ENCODE measurements at regions not wholly inside any gene's neighbourhood (a gene's known extent, or its start where the extent isn't known, plus 50 kb on each side); places are given as distances from the start of the nearest gene placed in this dataset.

DNA sequence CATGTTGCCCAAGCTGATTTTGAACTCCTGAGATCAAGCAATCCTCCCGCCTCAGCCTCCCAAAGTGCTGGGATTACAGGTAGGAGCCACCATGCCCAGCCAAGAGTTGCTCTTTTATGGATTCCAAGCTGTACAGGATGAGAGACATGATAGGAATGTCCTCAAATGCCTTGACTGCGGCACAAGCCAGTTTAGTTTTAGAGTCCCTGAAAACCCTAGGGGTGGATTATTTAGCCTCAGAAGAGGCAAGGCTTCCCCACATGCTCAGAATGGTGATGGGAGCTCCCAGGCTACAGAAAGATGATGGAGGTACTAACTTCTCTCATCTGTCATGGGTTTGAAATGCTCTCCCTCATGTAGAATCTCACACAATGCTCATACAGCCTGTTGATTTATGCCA lies 192.1 kb upstream of the ADRA1D start:
- H3K9me2 ChIP-seq (replicated peaks; ENCODE audit: insufficient read depth, low read length) = no peaks in the 10 kb centered on the region

DNA sequence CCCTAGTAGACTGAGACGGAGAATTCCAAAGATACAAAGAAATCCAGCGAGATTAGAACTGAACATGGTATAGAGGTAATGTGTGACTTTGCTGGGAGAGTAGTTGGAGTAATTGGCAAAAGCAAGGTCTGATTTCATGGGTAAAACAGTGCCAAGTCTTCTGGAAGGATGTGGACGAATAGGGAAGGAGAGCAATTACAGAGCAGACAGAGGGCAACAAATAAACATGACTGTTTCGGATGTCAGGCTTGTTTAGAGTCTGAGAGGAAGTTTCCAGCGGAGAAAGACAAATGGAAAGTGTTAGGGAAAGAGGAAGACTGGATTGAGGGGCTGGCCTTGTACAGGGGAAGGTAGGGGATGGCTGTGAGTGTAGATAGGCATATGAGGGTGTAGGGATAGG lies 190.4 kb upstream of the ADRA1D start:
- Histone ChIP-seq H3K27me3 (ENCODE audit: low read length) (no peaks in the 10 kb centered on the region), H3F3A (ENCODE audit: insufficient read depth) (no peaks in the 10 kb centered on the region), H3K4me3 (ENCODE audit: insufficient read depth, low read length, poor library complexity, severe bottlenecking) (no peak overlapping the region), H3K36me3 (ENCODE audit: low read length) (no peaks in the 10 kb centered on the region), H2AFZ (ENCODE audit: low read depth, low read length, severe bottlenecking) (no peak overlapping the region), H3K4me2 (ENCODE audit: low read depth, low read length, poor library complexity, severe bottlenecking) (no peak overlapping the region), H3K79me2 (ENCODE audit: insufficient read depth, low read length) (no peaks in the 10 kb centered on the region), H3K27ac (ENCODE audit: low read depth, low read length) (no peak overlapping the region), H3K9ac (ENCODE audit: low read length) (no peak overlapping the region), H4K20me1 (ENCODE audit: low read depth, low read length) (no peaks in the 10 kb centered on the region), H3K9me3 (ENCODE audit: insufficient read depth, low read length) (no peaks in the 10 kb centered on the region), H3K9me2 (replicated peaks; ENCODE audit: insufficient read depth, low read length) (no peaks in the 10 kb centered on the region)
- TF ChIP-seq, protein P1, sequence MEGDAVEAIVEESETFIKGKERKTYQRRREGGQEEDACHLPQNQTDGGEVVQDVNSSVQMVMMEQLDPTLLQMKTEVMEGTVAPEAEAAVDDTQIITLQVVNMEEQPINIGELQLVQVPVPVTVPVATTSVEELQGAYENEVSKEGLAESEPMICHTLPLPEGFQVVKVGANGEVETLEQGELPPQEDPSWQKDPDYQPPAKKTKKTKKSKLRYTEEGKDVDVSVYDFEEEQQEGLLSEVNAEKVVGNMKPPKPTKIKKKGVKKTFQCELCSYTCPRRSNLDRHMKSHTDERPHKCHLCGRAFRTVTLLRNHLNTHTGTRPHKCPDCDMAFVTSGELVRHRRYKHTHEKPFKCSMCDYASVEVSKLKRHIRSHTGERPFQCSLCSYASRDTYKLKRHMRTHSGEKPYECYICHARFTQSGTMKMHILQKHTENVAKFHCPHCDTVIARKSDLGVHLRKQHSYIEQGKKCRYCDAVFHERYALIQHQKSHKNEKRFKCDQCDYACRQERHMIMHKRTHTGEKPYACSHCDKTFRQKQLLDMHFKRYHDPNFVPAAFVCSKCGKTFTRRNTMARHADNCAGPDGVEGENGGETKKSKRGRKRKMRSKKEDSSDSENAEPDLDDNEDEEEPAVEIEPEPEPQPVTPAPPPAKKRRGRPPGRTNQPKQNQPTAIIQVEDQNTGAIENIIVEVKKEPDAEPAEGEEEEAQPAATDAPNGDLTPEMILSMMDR (IDR thresholded peaks at IDR 0.05; ENCODE audit: insufficient read depth, low read length, poor library complexity, severe bottlenecking) = no peak
- TF ChIP-seq EZH2phosphoT487 (conservative IDR thresholded peaks at IDR 0.05; ENCODE audit: low read length) = no peak

More for the DNA sequence above, 192.1 kb upstream of the ADRA1D start:
- no peaks in the 10 kb centered on the region for H3K27me3 ChIP-seq (ENCODE audit: low read length)
- no peaks in the 10 kb centered on the region for H3F3A ChIP-seq (ENCODE audit: insufficient read depth)
- no peak overlapping the region for H3K27ac ChIP-seq (ENCODE audit: low read depth, low read length)
- no peak overlapping the region for H2AFZ ChIP-seq (ENCODE audit: low read depth, low read length, severe bottlenecking)
- H3K9ac ChIP-seq (ENCODE audit: low read length) = no peak overlapping the region
- no peaks in the 10 kb centered on the region for H3K9me3 ChIP-seq (ENCODE audit: insufficient read depth, low read length)
- H3K4me3 ChIP-seq (ENCODE audit: insufficient read depth, low read length, poor library complexity, severe bottlenecking) = no peak overlapping the region
- H3K36me3 ChIP-seq (ENCODE audit: low read length) = no peaks in the 10 kb centered on the region
- H3K4me2 ChIP-seq (ENCODE audit: low read depth, low read length, poor library complexity, severe bottlenecking) = no peak overlapping the region
- H4K20me1 ChIP-seq (ENCODE audit: low read depth, low read length) = no peaks in the 10 kb centered on the region
- no peaks in the 10 kb centered on the region for H3K79me2 ChIP-seq (ENCODE audit: insufficient read depth, low read length)
- TF ChIP-seq, protein P1 (IDR thresholded peaks at IDR 0.05; ENCODE audit: insufficient read depth, low read length, poor library complexity, severe bottlenecking) = no peak
- no peak for TF ChIP-seq EZH2phosphoT487 (conservative IDR thresholded peaks at IDR 0.05; ENCODE audit: low read length)

DNA sequence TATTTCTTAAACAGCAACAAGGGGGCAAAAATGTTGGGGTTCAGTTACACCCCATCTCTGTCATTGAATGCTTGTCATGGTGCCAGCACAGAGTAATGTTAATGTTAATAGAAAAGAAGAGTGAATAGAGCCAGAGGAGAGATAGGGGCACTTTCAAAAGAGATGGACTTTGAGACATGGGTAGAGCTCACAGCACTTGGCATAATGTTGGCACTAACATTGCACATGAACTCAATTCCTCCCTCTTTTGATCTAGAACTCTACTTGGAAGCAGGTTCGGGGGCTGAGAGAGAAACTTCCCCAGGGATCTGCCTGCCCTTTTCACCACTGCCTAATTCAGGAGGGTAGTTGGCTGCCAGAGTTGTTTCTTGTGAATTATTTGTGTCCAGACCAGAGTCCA lies 188.0 kb upstream of the ADRA1D start:
- H4K20me1 ChIP-seq (ENCODE audit: low read depth, low read length) = no peaks in the 10 kb centered on the region
- no peak overlapping the region for H2AFZ ChIP-seq (ENCODE audit: low read depth, low read length, severe bottlenecking)
- H3K9ac ChIP-seq (ENCODE audit: low read length) = no peak overlapping the region
- H3K4me3 ChIP-seq (ENCODE audit: insufficient read depth, low read length, poor library complexity, severe bottlenecking) = no peak overlapping the region
- H3K9me2 ChIP-seq (replicated peaks; ENCODE audit: insufficient read depth, low read length) = no peaks in the 10 kb centered on the region
- H3K36me3 ChIP-seq (ENCODE audit: low read length) = no peaks in the 10 kb centered on the region
- H3K9me3 ChIP-seq (ENCODE audit: insufficient read depth, low read length) = no peaks in the 10 kb centered on the region
- TF ChIP-seq, protein P1 (IDR thresholded peaks at IDR 0.05; ENCODE audit: insufficient read depth, low read length, poor library complexity, severe bottlenecking) = no peak
- TF ChIP-seq EZH2phosphoT487 (conservative IDR thresholded peaks at IDR 0.05; ENCODE audit: low read length) = no peak
- H3K27ac ChIP-seq (ENCODE audit: low read depth, low read length) = no peak overlapping the region
- H3K79me2 ChIP-seq (ENCODE audit: insufficient read depth, low read length) = no peaks in the 10 kb centered on the region
- H3K27me3 ChIP-seq (ENCODE audit: low read length) = no peaks in the 10 kb centered on the region
- no peak overlapping the region for H3K4me2 ChIP-seq (ENCODE audit: low read depth, low read length, poor library complexity, severe bottlenecking)
- H3F3A ChIP-seq (ENCODE audit: insufficient read depth) = no peaks in the 10 kb centered on the region

All from SU-DHL-6 (cell line).